Activated CD4-positive, alpha-beta T cell treated with anti-CD3 and anti-CD28 coated beads for 36 hours (primary cell): ENCODE measurements at regions not wholly inside any gene's neighbourhood (a gene's known extent, or its start where the extent isn't known, plus 50 kb on each side); places are given as distances from the start of the nearest gene placed in this dataset.
"Not testable (repeated sequence)": the region's sequence is repeated elsewhere in the genome, so short reads cannot be mapped to it uniquely, and the experiment has no call there.

ENCODE experiments used
- ATAC-seq: fragments of 200-7000 bp; cut with Tn5 transposase; one replicate; pipeline ENCODE4 v1.10.0; 2021; ENCODE audit warnings: mild to moderate bottlenecking, moderate library complexity
- CTCF ChIA-PET: fragments of 350-600 bp; sonication (Branson Sonifier 250); formaldehyde crosslinking; loops from one replicate; lab custom pipeline; 2021; ENCODE audit warnings: antibody characterized with exemption; lab: Charles Lee
- POLR2A ChIA-PET: fragments of 350-600 bp; sonication (Branson Sonifier 250); formaldehyde crosslinking; loops from one replicate; lab custom pipeline; 2021; ENCODE audit warnings: antibody characterized with exemption, inconsistent platforms; lab: Charles Lee
- DNase-seq: peaks from one replicate; pipeline ENCODE4 v3.0.0-alpha.2; 2020
- H3K27ac Mint-ChIP-seq: one replicate; pipeline ENCODE4 v1.8.0; 2021; ENCODE audit warnings: mixed read lengths
- H3K27me3 Mint-ChIP-seq: one replicate; pipeline ENCODE4 v1.8.0; 2021; ENCODE audit warnings: mixed read lengths
- H3K36me3 Mint-ChIP-seq: one replicate; pipeline ENCODE4 v1.8.0; 2021; ENCODE audit warnings: low read depth, mixed read lengths
- H3K4me1 Mint-ChIP-seq: one replicate; pipeline ENCODE4 v1.8.0; 2021; ENCODE audit warnings: mixed read lengths
- H3K4me3 Mint-ChIP-seq: one replicate; pipeline ENCODE4 v1.8.0; 2021; ENCODE audit warnings: mild to moderate bottlenecking, moderate library complexity, mixed read lengths
- H3K9me3 Mint-ChIP-seq: one replicate; pipeline ENCODE4 v1.8.0; 2021; ENCODE audit warnings: low read depth, mixed read lengths
- intact Hi-C, 2 experiments: fragments of 100-400 bp; cut with DNase I in 1 of 2; cut with micrococcal nuclease in 1 of 2; formaldehyde crosslinking; loops; one replicate each; pipeline versions ENCODE4 v1.14.2 to v1.15.1; 2022 to 2024; cut with DNase I, micrococcal nuclease

DNA sequence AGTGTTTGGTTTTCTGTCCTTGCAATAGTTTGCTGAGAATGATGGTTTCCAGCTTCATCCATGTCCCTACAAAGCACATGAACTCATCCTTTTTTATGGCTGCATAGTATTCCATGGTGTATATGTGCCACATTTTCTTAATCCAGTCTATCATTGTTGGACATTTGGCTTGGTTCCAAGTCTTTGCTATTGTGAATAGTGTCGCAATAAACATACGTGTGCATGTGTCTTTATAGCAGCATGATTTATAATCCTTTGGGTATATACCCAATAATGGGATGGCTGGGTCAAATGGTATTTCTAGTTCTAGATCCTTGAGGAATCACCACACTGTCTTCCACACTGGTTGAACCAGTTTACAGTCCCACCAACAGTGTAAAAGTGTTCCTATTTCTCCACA is 269.8 kb upstream of the DCN start:
- intact Hi-C loops, H3K4me3 Mint-ChIP-seq, CTCF ChIA-PET, H3K27me3 Mint-ChIP-seq, ATAC-seq, H3K27ac Mint-ChIP-seq, H3K4me1 Mint-ChIP-seq, DNase-seq, H3K9me3 Mint-ChIP-seq, POLR2A ChIA-PET, H3K36me3 Mint-ChIP-seq: not testable (repeated sequence)

DNA sequence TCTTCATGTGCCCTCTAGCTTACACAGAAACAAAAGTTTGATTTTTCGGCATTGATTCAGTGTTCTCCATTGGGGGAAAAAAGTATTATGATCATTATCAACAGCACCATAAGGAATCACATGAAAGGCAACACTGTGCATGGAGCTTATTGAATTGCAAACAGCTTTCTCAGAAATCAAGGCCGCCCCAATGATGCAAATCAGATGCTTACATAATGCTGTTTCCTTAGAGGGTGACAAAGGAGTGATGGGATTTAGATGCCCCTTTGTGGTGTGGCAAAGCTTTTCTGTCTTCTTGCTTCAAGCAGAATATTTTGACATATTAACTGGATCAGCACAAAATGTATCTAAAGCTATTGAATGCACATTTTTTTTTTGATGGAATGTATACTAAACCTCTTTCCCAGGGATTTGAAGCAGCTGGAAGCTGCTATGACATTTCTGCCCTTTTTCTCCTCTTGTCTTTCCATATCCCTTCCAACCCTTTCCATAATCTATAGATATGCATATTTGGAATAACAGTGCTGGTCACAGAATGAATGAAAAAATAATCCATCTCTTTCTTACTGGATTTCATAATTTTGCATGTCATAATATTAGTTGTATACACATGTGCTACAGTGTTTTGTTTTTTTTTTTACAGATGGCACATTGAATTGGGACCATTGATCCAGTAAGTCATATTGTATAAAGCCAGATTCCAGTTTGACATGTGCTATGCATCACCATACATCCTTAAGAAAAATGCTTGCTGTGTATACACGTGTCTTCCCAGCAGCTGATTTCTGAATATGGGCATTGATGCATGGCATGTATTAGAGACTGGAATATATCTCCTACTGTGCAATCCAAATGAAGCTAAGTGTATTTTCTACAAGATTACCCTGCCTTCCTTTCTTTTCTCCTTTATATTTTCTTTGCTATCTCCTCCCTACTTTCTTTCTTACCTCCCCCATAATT is 259.7 kb upstream of the DCN start:
- CTCF ChIA-PET = no interaction called here
- H3K36me3 Mint-ChIP-seq = no peaks in the 10 kb centered on the region
- no peaks in the 10 kb centered on the region for H3K9me3 Mint-ChIP-seq
- H3K27me3 Mint-ChIP-seq = no peaks in the 10 kb centered on the region
- DNase-seq = no peak
- H3K27ac Mint-ChIP-seq = no peak overlapping the region
- POLR2A ChIA-PET = interaction anchor here (0.6 kb wide), 1 partner anchor 12 kb away, joined by 3 read pairs; no protein-coding TSS in a partner anchor
- ATAC-seq = no peak
- intact Hi-C loops = no loop called here
- H3K4me1 Mint-ChIP-seq = peaks cover 3% of the 10 kb centered on the region
- no peak overlapping the region for H3K4me3 Mint-ChIP-seq

DNA sequence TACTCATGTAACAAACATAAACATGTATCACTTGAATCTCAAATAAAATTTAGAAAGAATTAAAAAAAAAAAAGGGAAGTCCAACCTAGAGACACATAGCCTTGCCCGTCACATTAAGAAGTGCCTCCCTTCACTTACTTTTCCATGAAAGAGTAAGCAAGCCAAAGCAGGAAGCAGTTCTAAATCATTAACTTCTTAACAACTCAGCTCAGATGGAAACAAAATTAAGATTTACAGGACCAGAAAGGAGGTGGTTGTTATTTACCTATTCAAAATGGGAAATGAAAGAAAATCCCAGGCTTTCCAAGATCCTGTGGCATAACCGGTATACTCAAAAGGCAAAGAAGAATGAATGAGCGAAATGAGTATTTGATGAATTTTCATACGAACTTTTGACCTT is 258.6 kb upstream of the DCN start:
- ChIA-PET POLR2A (interaction anchor here (0.7 kb wide), 1 partner anchor 232 kb away, joined by 3 read pairs; no protein-coding TSS in a partner anchor), CTCF (interaction anchor here (0.6 kb wide), 1 partner anchor 45 kb away, joined by 6 read pairs; no protein-coding TSS in a partner anchor)
- no peaks in the 10 kb centered on the region for H3K36me3 Mint-ChIP-seq
- intact Hi-C loops = no loop called here
- no peak overlapping the region for H3K27ac Mint-ChIP-seq
- no peak overlapping the region for H3K4me3 Mint-ChIP-seq
- no peak for DNase-seq
- no peaks in the 10 kb centered on the region for H3K9me3 Mint-ChIP-seq
- ATAC-seq = no peak
- no peaks in the 10 kb centered on the region for H3K27me3 Mint-ChIP-seq
- H3K4me1 Mint-ChIP-seq = peaks cover 3% of the 10 kb centered on the region

DNA sequence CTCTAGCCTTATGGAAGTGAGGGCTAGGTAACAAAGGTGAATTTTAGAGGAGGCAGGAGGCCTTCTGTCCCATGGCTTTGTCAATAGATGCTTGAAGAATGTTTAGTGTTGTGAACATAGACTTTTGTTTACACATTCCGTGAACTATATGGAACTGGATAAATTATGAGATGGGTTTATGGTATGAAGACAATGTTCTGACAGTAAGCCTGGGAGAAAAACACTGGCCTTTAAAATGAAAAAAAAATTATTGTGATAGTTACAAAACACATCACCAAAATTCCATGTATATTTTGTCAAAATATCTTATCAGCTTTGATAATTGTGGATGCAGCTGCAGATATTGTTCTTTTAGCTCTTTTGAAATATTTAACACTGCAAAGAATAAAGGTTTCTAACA is 251.5 kb upstream of the DCN start:
- no peak overlapping the region for H3K4me3 Mint-ChIP-seq
- ATAC-seq = no peak
- ChIA-PET POLR2A (no interaction called here), CTCF (interaction anchor here (0.6 to 1.0 kb wide), 3 partner anchors 31 to 73 kb away, joined by 3 to 5 read pairs (median 4); no protein-coding TSS in a partner anchor)
- H3K9me3 Mint-ChIP-seq = no peaks in the 10 kb centered on the region
- H3K36me3 Mint-ChIP-seq = no peaks in the 10 kb centered on the region
- intact Hi-C loops = no loop called here
- no peak overlapping the region for H3K27ac Mint-ChIP-seq
- H3K27me3 Mint-ChIP-seq = no peaks in the 10 kb centered on the region
- peaks cover 3% of the 10 kb centered on the region for H3K4me1 Mint-ChIP-seq
- no peak for DNase-seq

DNA sequence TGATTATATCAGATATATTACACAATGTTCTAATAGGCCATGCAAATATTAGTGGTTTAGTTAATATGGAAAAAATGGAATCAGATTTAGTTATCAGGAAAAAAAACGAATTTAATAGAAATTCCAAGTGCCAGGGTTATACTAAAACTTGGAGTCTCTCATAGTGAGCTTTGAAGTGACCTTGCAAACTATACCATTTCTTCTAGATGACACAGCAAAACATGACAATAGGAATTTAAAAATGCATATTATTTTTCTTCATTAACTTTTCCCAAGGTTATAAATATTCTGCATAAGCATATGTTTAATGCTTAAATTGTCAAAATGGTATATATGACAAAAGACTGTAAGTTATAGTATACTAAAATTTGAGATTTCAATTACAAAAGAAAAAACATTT is 250.1 kb upstream of the DCN start:
- H3K27ac Mint-ChIP-seq = no peak overlapping the region
- ChIA-PET POLR2A (no interaction called here), CTCF (no interaction called here)
- intact Hi-C loops = no loop called here
- no peaks in the 10 kb centered on the region for H3K4me1 Mint-ChIP-seq
- no peaks in the 10 kb centered on the region for H3K36me3 Mint-ChIP-seq
- no peak for ATAC-seq
- H3K27me3 Mint-ChIP-seq = no peaks in the 10 kb centered on the region
- no peak for DNase-seq
- no peaks in the 10 kb centered on the region for H3K9me3 Mint-ChIP-seq
- no peak overlapping the region for H3K4me3 Mint-ChIP-seq

DNA sequence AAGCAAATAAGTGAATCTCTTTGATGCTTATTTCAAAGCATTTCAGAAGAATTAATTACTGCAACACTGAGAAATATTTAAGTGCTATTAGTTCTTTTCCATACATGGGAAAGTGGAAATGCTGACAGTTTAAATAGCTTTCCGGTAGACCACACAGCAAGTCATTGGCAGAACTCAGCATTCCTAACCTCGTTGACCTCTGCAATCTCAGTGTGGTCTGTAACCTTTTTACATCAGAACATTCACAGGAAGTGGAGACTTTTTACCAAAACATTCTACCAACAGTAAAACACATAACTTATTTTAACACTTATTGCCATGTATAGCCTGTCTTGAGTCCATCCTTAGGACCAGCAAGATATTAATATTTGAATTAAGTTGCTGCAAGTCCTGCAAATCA is 249.5 kb upstream of the DCN start:
- POLR2A ChIA-PET = no interaction called here
- intact Hi-C loops = no loop called here
- no peaks in the 10 kb centered on the region for H3K27me3 Mint-ChIP-seq
- no peaks in the 10 kb centered on the region for H3K36me3 Mint-ChIP-seq
- CTCF ChIA-PET = no interaction called here
- no peaks in the 10 kb centered on the region for H3K9me3 Mint-ChIP-seq
- ATAC-seq (no peak), DNase-seq (no peak)
- H3K4me1 Mint-ChIP-seq = no peaks in the 10 kb centered on the region
- no peak overlapping the region for H3K4me3 Mint-ChIP-seq
- H3K27ac Mint-ChIP-seq = no peak overlapping the region

GRCh38 chr12:91424506-91424905 is 241.9 kb upstream of the DCN start:
- ChIA-PET POLR2A (no interaction called here), CTCF (no interaction called here)
- Mint-ChIP-seq H3K4me1 (no peaks in the 10 kb centered on the region), H3K27me3 (no peaks in the 10 kb centered on the region), H3K36me3 (no peaks in the 10 kb centered on the region), H3K9me3 (no peaks in the 10 kb centered on the region), H3K27ac (no peak overlapping the region), H3K4me3 (no peak overlapping the region)
- no peak for ATAC-seq
- intact Hi-C loops = no loop called here
- DNase-seq = no peak

DNA sequence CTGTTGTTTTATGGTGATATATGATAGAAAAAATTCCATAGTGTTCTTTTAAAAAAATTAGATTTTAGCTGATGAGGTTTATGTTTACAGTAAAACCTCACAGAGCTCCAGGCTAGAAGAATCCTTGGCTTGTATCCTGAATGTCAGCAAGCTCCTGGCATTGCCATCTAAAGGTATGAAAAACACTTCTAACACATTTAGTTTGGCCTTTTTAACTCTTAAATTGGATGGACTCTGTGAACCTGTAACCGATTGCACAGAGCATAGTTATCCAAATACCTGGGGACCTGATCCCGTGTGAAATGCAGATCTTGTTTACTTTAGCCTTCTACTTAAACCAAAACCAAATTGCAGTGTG is 241.1 kb upstream of the DCN start:
- intact Hi-C loops = no loop called here
- H3K9me3 Mint-ChIP-seq = no peaks in the 10 kb centered on the region

GRCh38 chr12:91422811-91423692 is 240.4 kb upstream of the DCN start:
- CTCF ChIA-PET = interaction anchor here (1.0 kb wide), 1 partner anchor 37 kb away, joined by 3 read pairs; no protein-coding TSS in a partner anchor
- intact Hi-C loops = no loop called here
- DNase-seq (no peak), ATAC-seq (no peak)
- no peak overlapping the region for H3K27ac Mint-ChIP-seq
- POLR2A ChIA-PET = no interaction called here
- H3K4me3 Mint-ChIP-seq = no peak overlapping the region
- H3K4me1 Mint-ChIP-seq = no peaks in the 10 kb centered on the region
- no peaks in the 10 kb centered on the region for H3K36me3 Mint-ChIP-seq
- H3K9me3 Mint-ChIP-seq = no peaks in the 10 kb centered on the region
- H3K27me3 Mint-ChIP-seq = no peaks in the 10 kb centered on the region

More for the DNA sequence above, 241.1 kb upstream of the DCN start:
- H3K4me3 Mint-ChIP-seq = no peak overlapping the region
- ChIA-PET POLR2A (no interaction called here), CTCF (interaction anchor here (1.0 kb wide), 1 partner anchor 37 kb away, joined by 3 read pairs; no protein-coding TSS in a partner anchor)
- no peak for DNase-seq
- no peak overlapping the region for H3K27ac Mint-ChIP-seq
- no peaks in the 10 kb centered on the region for H3K27me3 Mint-ChIP-seq
- ATAC-seq = no peak
- no peaks in the 10 kb centered on the region for H3K4me1 Mint-ChIP-seq
- no peaks in the 10 kb centered on the region for H3K36me3 Mint-ChIP-seq

DNA sequence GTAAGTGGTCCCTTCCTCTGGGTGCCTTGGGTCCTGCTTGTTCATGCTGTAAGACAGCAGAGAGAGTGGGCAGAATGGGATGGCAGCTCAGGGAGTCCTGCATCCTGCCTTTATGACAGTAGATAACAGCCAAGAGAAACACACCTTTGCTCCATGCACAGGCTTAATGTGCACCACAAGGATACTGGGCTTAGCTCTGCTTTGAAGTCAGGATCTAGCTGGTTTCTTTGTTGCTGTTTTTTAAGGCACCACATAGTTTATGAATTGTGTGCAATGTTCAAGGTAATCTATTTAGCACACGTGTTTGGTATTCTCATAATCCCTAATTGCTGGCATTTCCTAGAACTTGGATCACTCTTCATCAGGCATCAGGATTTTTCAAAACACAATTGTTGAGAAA is 239.5 kb upstream of the DCN start:
- Mint-ChIP-seq H3K4me3 (no peak overlapping the region), H3K36me3 (no peaks in the 10 kb centered on the region), H3K27me3 (no peaks in the 10 kb centered on the region), H3K27ac (no peak overlapping the region), H3K9me3 (no peaks in the 10 kb centered on the region), H3K4me1 (no peaks in the 10 kb centered on the region)
- ATAC-seq (no peak), DNase-seq (no peak)
- CTCF ChIA-PET = no interaction called here
- intact Hi-C loops = no loop called here
- POLR2A ChIA-PET = no interaction called here

- POLR2A ChIA-PET = no interaction called here
- Mint-ChIP-seq H3K9me3 (no peaks in the 10 kb centered on the region), H3K27ac (no peak overlapping the region), H3K4me1 (no peaks in the 10 kb centered on the region), H3K27me3 (peaks cover 2% of the 10 kb centered on the region), H3K4me3 (no peak overlapping the region), H3K36me3 (no peaks in the 10 kb centered on the region)
- CTCF ChIA-PET = no interaction called here
- intact Hi-C loops = no loop called here
- DNase-seq (no peak), ATAC-seq (no peak)
These were observed 237.2 kb upstream of the DCN start for GRCh38 chr12:91419809-91420208.
